ENCODE measurements at regions not wholly inside any gene's neighbourhood (a gene's known extent, or its start where the extent isn't known, plus 50 kb on each side); places are given as distances from the start of the nearest gene placed in this dataset.

DNA sequence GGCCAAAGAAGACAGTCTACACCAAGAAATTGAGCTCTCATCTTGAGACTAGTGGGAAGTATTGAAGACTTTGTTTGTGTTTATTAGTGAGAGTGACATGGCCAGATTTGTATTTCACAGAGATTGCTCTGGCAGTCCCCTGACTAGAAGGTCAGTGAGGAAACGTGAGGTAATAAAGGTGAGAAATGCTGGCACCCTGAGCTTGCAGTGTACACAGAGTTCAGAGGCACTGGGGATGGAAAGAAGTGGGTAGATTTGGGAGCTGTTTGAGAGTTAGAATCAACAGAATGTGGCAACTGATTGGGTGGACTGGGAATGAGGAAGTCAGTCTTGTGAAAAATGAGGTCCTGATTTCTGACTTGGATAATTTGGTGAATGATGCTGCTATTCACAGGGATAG, 336.9 kb downstream of the SNAPC1 start:
- Histone ChIP-seq H4K8ac (ENCODE audit: low read depth in 2 of 2, low read length in 2 of 2) (no peak overlapping the region), H3K4me2 (ENCODE audit: low read depth, low read length) (no peak overlapping the region), H3K9me1 (ENCODE audit: insufficient read depth, low read length) (no peaks in the 10 kb centered on the region), H2BK5ac (ENCODE audit: low read depth, low read length, poor library complexity, severe bottlenecking) (no peak overlapping the region), H3K9me3 (ENCODE audit: control insufficient read depth, insufficient read depth, low read length) (no peaks in the 10 kb centered on the region), H3K4ac (ENCODE audit: low read depth, low read length) (no peak overlapping the region), H2BK20ac (ENCODE audit: low read depth, low read length) (no peak overlapping the region), H2BK15ac (ENCODE audit: low read depth, low read length) (no peak overlapping the region), H4K20me1 (ENCODE audit: insufficient read depth, low read length) (no peaks in the 10 kb centered on the region), H3K9ac (ENCODE audit: low read depth, low read length) (no peak overlapping the region), H3K27ac (ENCODE audit: insufficient read depth, low read length) (no peak overlapping the region), H2AK9ac (replicated peaks; ENCODE audit: low read depth, low read length, poor library complexity) (no peak overlapping the region), H4K91ac (ENCODE audit: insufficient read depth, low read depth, low read length) (no peak overlapping the region), H3K18ac (ENCODE audit: low read depth, low read length) (no peak overlapping the region), H2BK120ac (ENCODE audit: low read depth, low read length) (no peak overlapping the region), H3K23ac (ENCODE audit: low read depth, low read length) (no peak overlapping the region), H3K27me3 (ENCODE audit: control insufficient read depth, insufficient read depth, low read length) (no peaks in the 10 kb centered on the region), H4K5ac (ENCODE audit: low read depth, low read length) (no peak overlapping the region), H3K4me1 (ENCODE audit: control insufficient read depth, insufficient read depth, low read length) (no peaks in the 10 kb centered on the region), H3K56ac (ENCODE audit: extremely low read depth, insufficient read depth, low read length) (no peak overlapping the region), H2AK5ac (ENCODE audit: low read depth, low read length) (no peak overlapping the region), H3K14ac (replicated peaks; ENCODE audit: low read depth, low read length) (no peak overlapping the region), H3K4me3 (ENCODE audit: insufficient read depth, low read depth, low read length) (no peak overlapping the region), H3K36me3 (ENCODE audit: control insufficient read depth, insufficient read depth, low read length) (no peaks in the 10 kb centered on the region), H3K79me1 (ENCODE audit: low read depth in 1 of 2, low read length in 2 of 2) (no peaks in the 10 kb centered on the region), H2AFZ (replicated peaks; ENCODE audit: low read length, poor library complexity) (no peak overlapping the region)
- 33% methylated on average over 1 of the region's 1 CpG; no CpG with 5 or more reads in 1 of the 2 experiments for WGBS, 2 experiments (ENCODE audit: extremely low coverage in 2 of 2, insufficient read length in 1 of 2)
- ChIA-PET POLR2A (ENCODE audit: unreplicated experiment) (no interaction called here), CTCF (interaction anchor here (1.5 kb wide), 1 partner anchor 14 kb away, joined by 3 read pairs; no protein-coding TSS in a partner anchor)
- ATAC-seq (ENCODE audit: low read depth) (no peak), DNase-seq (no peak)
- intact Hi-C loops (cut with micrococcal nuclease) (no loop called here), in situ Hi-C loops (cut with MboI; ENCODE audit: low sequenced_read_pairs) (no loop called here), dilution Hi-C loops (cut with HindIII; ENCODE audit: low sequenced_read_pairs, unreplicated experiment) (no loop called here)
- no TSS peak for BruUV-seq (replicated peaks)
- TF ChIP-seq MAZ (IDR thresholded peaks at IDR 0.05; ENCODE audit: borderline replicate concordance, low read depth, low read length) (no peak), RFX5 (IDR thresholded peaks at IDR 0.05; ENCODE audit: low read depth, low read length) (no peak), CHD1 (IDR thresholded peaks at IDR 0.05; ENCODE audit: low read depth, low read length) (no peak), MXI1 (IDR thresholded peaks at IDR 0.05; ENCODE audit: borderline replicate concordance, low read depth, low read length) (no peak), RAD21 (IDR thresholded peaks at IDR 0.05; ENCODE audit: low read length) (no peak), SMC3 (IDR thresholded peaks at IDR 0.05; ENCODE audit: low read depth, low read length) (no peak), CEBPB (IDR thresholded peaks at IDR 0.05; ENCODE audit: low read depth, low read length) (no peak), MAFK (IDR thresholded peaks at IDR 0.05; ENCODE audit: low read depth, low read length) (no peak), FOS (IDR thresholded peaks at IDR 0.05; ENCODE audit: low read depth, low read length) (no peak), RCOR1 (IDR thresholded peaks at IDR 0.05; ENCODE audit: insufficient replicate concordance, low read length) (no peak), NFE2L2 (IDR thresholded peaks at IDR 0.05; ENCODE audit: low read depth, low read length) (no peak), BHLHE40 (IDR thresholded peaks at IDR 0.05; ENCODE audit: low read depth, low read length) (no peak), POLR2A (IDR thresholded peaks at IDR 0.05; ENCODE audit: low read depth, low read length) (no peak)
- TF ChIP-seq, protein P1, sequence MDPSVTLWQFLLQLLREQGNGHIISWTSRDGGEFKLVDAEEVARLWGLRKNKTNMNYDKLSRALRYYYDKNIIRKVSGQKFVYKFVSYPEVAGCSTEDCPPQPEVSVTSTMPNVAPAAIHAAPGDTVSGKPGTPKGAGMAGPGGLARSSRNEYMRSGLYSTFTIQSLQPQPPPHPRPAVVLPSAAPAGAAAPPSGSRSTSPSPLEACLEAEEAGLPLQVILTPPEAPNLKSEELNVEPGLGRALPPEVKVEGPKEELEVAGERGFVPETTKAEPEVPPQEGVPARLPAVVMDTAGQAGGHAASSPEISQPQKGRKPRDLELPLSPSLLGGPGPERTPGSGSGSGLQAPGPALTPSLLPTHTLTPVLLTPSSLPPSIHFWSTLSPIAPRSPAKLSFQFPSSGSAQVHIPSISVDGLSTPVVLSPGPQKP (IDR thresholded peaks at IDR 0.05; ENCODE audit: borderline replicate concordance, low read depth, low read length), result no peak
- TF ChIP-seq, protein P2, sequence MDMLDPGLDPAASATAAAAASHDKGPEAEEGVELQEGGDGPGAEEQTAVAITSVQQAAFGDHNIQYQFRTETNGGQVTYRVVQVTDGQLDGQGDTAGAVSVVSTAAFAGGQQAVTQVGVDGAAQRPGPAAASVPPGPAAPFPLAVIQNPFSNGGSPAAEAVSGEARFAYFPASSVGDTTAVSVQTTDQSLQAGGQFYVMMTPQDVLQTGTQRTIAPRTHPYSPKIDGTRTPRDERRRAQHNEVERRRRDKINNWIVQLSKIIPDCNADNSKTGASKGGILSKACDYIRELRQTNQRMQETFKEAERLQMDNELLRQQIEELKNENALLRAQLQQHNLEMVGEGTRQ (IDR thresholded peaks at IDR 0.05; ENCODE audit: low read depth, low read length), result no peak
- TF ChIP-seq, protein P3, sequence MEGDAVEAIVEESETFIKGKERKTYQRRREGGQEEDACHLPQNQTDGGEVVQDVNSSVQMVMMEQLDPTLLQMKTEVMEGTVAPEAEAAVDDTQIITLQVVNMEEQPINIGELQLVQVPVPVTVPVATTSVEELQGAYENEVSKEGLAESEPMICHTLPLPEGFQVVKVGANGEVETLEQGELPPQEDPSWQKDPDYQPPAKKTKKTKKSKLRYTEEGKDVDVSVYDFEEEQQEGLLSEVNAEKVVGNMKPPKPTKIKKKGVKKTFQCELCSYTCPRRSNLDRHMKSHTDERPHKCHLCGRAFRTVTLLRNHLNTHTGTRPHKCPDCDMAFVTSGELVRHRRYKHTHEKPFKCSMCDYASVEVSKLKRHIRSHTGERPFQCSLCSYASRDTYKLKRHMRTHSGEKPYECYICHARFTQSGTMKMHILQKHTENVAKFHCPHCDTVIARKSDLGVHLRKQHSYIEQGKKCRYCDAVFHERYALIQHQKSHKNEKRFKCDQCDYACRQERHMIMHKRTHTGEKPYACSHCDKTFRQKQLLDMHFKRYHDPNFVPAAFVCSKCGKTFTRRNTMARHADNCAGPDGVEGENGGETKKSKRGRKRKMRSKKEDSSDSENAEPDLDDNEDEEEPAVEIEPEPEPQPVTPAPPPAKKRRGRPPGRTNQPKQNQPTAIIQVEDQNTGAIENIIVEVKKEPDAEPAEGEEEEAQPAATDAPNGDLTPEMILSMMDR (conservative IDR thresholded peaks at IDR 0.05; ENCODE audit: low read depth, low read length), result no peak

Data from IMR-90 (cell line).